Neutrophil (primary cell): ENCODE measurements at regions not wholly inside any gene's neighbourhood (a gene's known extent, or its start where the extent isn't known, plus 50 kb on each side); places are given as distances from the start of the nearest gene placed in this dataset.

Source experiments
- H3K27ac ChIP-seq: fragments of 200-600 bp; sonication (generic); 2 replicates; pipeline ENCODE4 v1.5.1; 2016; ENCODE audit warnings: mild to moderate bottlenecking, moderate library complexity
- H3K27me3 ChIP-seq: fragments of 200-600 bp; sonication (generic); 2 replicates; pipeline ENCODE4 v1.6.0; 2016; ENCODE audit warnings: mild to moderate bottlenecking
- H3K36me3 ChIP-seq: fragments of 200-600 bp; sonication (generic); 2 replicates; pipeline ENCODE4 v1.5.1; 2017
- H3K4me1 ChIP-seq, 2 experiments: fragments of 200-600 bp in 1 of 2; sonication (generic) in 1 of 2; 1 replicate in 1 of 2; 2 replicates in 1 of 2; pipeline versions ENCODE4 v1.5.1 to v1.6.1; 2013 to 2016; ENCODE audit warnings: low read depth in 1 of 2, low read length in 1 of 2, mild to moderate bottlenecking in 1 of 2, moderate library complexity in 1 of 2; ENCODE audit not compliant: control insufficient read depth in 1 of 2, insufficient read depth in 1 of 2
- H3K4me3 ChIP-seq, 2 experiments: fragments of 200-600 bp in 1 of 2; sonication (generic) in 1 of 2; 1 replicate in 1 of 2; 2 replicates in 1 of 2; pipeline ENCODE4 v1.5.1; 2013 to 2016; ENCODE audit warnings: low read depth in 1 of 2, low read length in 1 of 2, mild to moderate bottlenecking in 1 of 2, moderate library complexity in 1 of 2
- H3K9me3 ChIP-seq: fragments of 200-600 bp; sonication (generic); 2 replicates; pipeline ENCODE4 v1.5.1; 2016
- TF ChIP-seq, protein P1 (sequence below): fragments of 200-600 bp; sonication (generic); IDR thresholded peaks from 2 replicates; pipeline ENCODE4 v1.5.1; 2016; ENCODE audit warnings: antibody characterized with exemption

GRCh38 chr4:124583797-124584196 lies 128.7 kb downstream of the ANKRD50 start:
- H3K27me3 ChIP-seq: no peaks in the 10 kb centered on the region
- no peaks in the 10 kb centered on the region for H3K9me3 ChIP-seq
- H3K4me3 ChIP-seq: no peak overlapping the region
- H3K27ac ChIP-seq: no peak overlapping the region
- TF ChIP-seq, protein P1, sequence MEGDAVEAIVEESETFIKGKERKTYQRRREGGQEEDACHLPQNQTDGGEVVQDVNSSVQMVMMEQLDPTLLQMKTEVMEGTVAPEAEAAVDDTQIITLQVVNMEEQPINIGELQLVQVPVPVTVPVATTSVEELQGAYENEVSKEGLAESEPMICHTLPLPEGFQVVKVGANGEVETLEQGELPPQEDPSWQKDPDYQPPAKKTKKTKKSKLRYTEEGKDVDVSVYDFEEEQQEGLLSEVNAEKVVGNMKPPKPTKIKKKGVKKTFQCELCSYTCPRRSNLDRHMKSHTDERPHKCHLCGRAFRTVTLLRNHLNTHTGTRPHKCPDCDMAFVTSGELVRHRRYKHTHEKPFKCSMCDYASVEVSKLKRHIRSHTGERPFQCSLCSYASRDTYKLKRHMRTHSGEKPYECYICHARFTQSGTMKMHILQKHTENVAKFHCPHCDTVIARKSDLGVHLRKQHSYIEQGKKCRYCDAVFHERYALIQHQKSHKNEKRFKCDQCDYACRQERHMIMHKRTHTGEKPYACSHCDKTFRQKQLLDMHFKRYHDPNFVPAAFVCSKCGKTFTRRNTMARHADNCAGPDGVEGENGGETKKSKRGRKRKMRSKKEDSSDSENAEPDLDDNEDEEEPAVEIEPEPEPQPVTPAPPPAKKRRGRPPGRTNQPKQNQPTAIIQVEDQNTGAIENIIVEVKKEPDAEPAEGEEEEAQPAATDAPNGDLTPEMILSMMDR: no peak
- H3K36me3 ChIP-seq: no peaks in the 10 kb centered on the region
- no peaks in the 10 kb centered on the region for H3K4me1 ChIP-seq

DNA sequence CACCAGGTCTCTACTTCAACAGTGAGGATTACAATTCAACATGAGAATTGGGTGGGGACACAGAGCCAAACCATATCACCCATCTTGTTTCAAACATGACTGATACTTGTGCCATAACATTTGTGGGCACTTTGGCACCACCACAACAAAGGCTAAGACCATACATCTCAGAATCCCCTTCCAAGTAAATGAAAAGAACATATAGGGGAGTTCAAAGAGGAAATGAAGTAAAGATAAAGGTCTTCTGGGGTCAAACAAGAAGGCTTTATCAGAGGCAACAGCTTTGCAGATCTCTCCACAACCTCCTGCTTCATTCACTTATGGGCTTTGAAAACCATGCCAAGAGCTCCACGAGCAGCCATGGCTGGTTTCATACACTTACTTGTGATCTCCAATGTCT lies 122.7 kb downstream of the ANKRD50 start:
- Histone ChIP-seq H3K4me1 (no peaks in the 10 kb centered on the region), H3K4me3 (no peak overlapping the region), H3K27ac (no peak overlapping the region), H3K9me3 (no peaks in the 10 kb centered on the region), H3K36me3 (no peaks in the 10 kb centered on the region), H3K27me3 (no peaks in the 10 kb centered on the region)
- TF ChIP-seq, protein P1: no peak

GRCh38 chr4:124590480-124590879 lies 122.1 kb downstream of the ANKRD50 start:
- TF ChIP-seq, protein P1: no peak
- no peaks in the 10 kb centered on the region for H3K4me1 ChIP-seq
- no peak overlapping the region for H3K4me3 ChIP-seq
- H3K27me3 ChIP-seq: no peaks in the 10 kb centered on the region
- H3K9me3 ChIP-seq: no peaks in the 10 kb centered on the region
- no peaks in the 10 kb centered on the region for H3K36me3 ChIP-seq
- no peak overlapping the region for H3K27ac ChIP-seq

DNA sequence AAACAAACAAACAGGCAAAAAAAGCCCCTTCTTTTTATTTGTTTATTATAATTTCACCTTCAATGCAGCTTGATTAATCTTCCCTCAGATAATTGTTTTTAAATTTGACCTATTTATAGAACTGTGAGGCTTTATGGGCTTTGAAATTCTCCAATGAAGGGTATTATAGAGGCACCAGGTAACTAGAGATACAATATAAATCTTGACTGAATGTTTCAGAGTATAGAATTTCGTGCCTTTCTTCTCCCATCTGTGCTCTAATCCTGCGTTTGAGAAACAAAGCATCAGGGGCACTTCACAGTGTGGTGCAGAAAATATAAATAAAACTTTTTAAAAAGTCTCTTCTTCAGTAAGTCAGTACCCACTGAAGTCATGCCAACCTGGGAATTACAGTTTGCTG lies 120.9 kb downstream of the ANKRD50 start:
- H3K27me3 ChIP-seq: no peaks in the 10 kb centered on the region
- no peaks in the 10 kb centered on the region for H3K4me1 ChIP-seq
- TF ChIP-seq, protein P1: no peak
- no peak overlapping the region for H3K27ac ChIP-seq
- no peaks in the 10 kb centered on the region for H3K36me3 ChIP-seq
- H3K4me3 ChIP-seq: no peak overlapping the region
- no peaks in the 10 kb centered on the region for H3K9me3 ChIP-seq

GRCh38 chr4:124593494-124593893 lies 119.0 kb downstream of the ANKRD50 start:
- Histone ChIP-seq H3K27me3 (no peaks in the 10 kb centered on the region), H3K27ac (no peak overlapping the region), H3K4me1 (no peaks in the 10 kb centered on the region), H3K36me3 (no peaks in the 10 kb centered on the region), H3K4me3 (no peak overlapping the region), H3K9me3 (no peaks in the 10 kb centered on the region)
- TF ChIP-seq, protein P1: no peak

DNA sequence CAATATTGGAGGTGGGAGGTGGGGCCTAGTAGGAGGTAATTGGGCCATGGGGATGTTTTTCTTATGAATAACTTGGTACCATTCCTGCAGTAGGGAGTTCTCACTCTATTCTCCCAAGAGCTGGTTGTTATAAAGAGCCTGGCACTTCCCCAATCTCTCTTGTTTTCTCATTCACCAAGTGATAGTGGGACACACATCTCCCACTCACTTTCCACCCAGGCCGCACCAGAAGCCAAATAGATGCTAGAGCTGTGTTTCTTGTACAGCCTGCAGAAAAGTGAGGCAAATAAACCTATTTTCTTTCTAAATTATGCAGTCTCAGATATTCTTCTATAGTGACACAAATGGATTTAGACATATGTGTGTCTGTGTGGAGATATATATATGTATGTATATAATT lies 117.6 kb downstream of the ANKRD50 start:
- TF ChIP-seq, protein P1: no peak
- Histone ChIP-seq H3K9me3 (no peaks in the 10 kb centered on the region), H3K4me1 (no peaks in the 10 kb centered on the region), H3K27me3 (no peaks in the 10 kb centered on the region), H3K4me3 (no peak overlapping the region), H3K27ac (no peak overlapping the region), H3K36me3 (no peaks in the 10 kb centered on the region)
